OCI-LY3 (cell line): ENCODE measurements at regions not wholly inside any gene's neighbourhood (a gene's known extent, or its start where the extent isn't known, plus 50 kb on each side); places are given as distances from the start of the nearest gene placed in this dataset.

Experiments
- H2AFZ ChIP-seq: fragments of 200-600, 300-600 bp; shearing (Covaris generic); 2 replicates; pipeline ENCODE4 v1.6.0; 2014; ENCODE audit warnings: antibody characterized with exemption, low read depth, low read length
- H3K27ac ChIP-seq: fragments of 200-600, 300-600 bp; sonication (generic); 2 replicates; pipeline ENCODE4 v1.5.1; 2014; ENCODE audit warnings: mild to moderate bottlenecking, low read length, moderate library complexity, mixed read lengths
- H3K27me3 ChIP-seq: fragments of 200-600, 300-600 bp; sonication (generic); 2 replicates; pipeline ENCODE4 v1.6.1; 2014; ENCODE audit warnings: low read depth, low read length, mixed read lengths
- H3K36me3 ChIP-seq: fragments of 200-600, 300-600 bp; sonication (generic); replicated peaks from 2 replicates; pipeline ENCODE3; 2014; ENCODE audit warnings: low read depth, low read length, mixed read lengths
- H3K4me1 ChIP-seq: fragments of 300-600, 200-600 bp; sonication (generic); 2 replicates; pipeline ENCODE4 v1.6.1; 2014; ENCODE audit warnings: low read length, mixed read lengths
- H3K4me2 ChIP-seq: fragments of 200-600, 300-600 bp; sonication (generic); 2 replicates; pipeline ENCODE4 v1.6.1; 2014; ENCODE audit warnings: low read length, mixed read lengths
- H3K4me3 ChIP-seq: fragments of 300-600, 200-600 bp; sonication (generic); 2 replicates; pipeline ENCODE4 v1.5.1; 2014; ENCODE audit warnings: antibody characterized with exemption, mild to moderate bottlenecking, low read length, moderate library complexity
- H3K79me2 ChIP-seq: fragments of 300-600, 200-600 bp; shearing (Covaris generic); 2 replicates; pipeline ENCODE4 v1.6.1; 2014; ENCODE audit warnings: mild to moderate bottlenecking, low read length, mixed read lengths
- H3K9ac ChIP-seq: fragments of 300-600, 200-600 bp; shearing (Covaris generic); 2 replicates; pipeline ENCODE4 v1.6.0; 2014; ENCODE audit warnings: mild to moderate bottlenecking, low read length, moderate library complexity
- H3K9me3 ChIP-seq: fragments of 200-600, 300-600 bp; shearing (Covaris generic); 2 replicates; pipeline ENCODE4 v1.6.1; 2014; ENCODE audit warnings: low read length, mixed read lengths; ENCODE audit not compliant: insufficient read depth
- H4K20me1 ChIP-seq: fragments of 200-600, 300-600 bp; sonication (generic); 2 replicates; pipeline ENCODE4 v1.6.1; 2016; ENCODE audit warnings: low read length, mixed read lengths; ENCODE audit not compliant: insufficient read depth
- EZH2phosphoT487 ChIP-seq: fragments of 200-600 bp; shearing (Covaris generic); IDR thresholded peaks from 2 replicates; pipeline ENCODE4 v1.6.1; 2018; ENCODE audit warnings: antibody characterized with exemption, mixed run types, low read depth
- TF ChIP-seq, protein P1 (sequence below): fragments of 200-600, 300-600 bp; sonication (generic); IDR thresholded peaks from 2 replicates; pipeline ENCODE4 v1.5.1; 2014; ENCODE audit warnings: antibody characterized with exemption, low read length, low read depth

DNA sequence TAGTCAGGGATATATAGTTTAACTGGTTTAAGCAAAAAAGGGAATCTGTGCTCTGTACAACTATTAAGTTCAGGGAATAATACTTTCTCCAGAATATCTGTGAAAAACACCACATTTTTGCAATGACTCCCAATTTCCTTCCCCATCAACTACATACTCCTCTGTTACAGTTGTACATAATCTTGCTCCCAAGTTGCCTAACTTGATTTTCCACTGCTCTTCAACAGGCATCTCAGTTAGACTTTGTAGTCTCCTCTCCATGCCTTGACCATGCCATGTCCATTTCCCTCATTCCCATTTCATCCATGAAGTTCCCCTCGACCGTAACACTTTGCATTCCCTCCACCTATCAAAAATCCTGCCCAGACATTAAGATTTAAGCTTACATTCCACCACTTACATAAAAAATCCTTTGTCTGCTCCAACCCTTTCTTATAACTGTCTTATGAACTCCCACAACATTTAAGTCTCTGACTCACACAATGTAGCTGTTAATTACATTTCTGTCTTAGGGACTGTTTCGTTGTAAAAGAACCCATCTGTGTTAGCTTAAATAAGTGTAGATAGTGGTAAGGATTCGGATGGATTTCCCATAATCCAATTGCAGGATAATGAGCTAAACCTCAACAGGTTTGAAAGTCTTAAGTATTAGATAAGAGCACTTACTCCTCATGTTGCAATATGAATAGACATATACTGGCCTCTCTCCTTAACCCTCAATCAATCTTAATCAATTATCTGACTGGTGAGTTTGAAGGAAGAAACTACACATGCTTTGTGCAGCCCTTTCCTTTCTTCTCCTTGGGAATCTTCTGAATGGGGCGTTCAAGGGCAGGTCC, 156.5 kb downstream of the PAWR start:
- Histone ChIP-seq H2AFZ (no peak overlapping the region), H3K9ac (no peak overlapping the region), H3K4me1 (peaks cover 33% of the 10 kb centered on the region), H3K4me2 (no peak overlapping the region), H3K27ac (no peak overlapping the region), H4K20me1 (0 out of 2 replicates have a peak, but pooled peaks cover 5% of the 10 kb centered on the region), H3K9me3 (no peaks in the 10 kb centered on the region), H3K79me2 (no peaks in the 10 kb centered on the region), H3K27me3 (peaks cover 9% of the 10 kb centered on the region; the same call in 1 of the 2 replicates), H3K36me3 (peaks cover 4% of the 10 kb centered on the region), H3K4me3 (no peak overlapping the region)
- TF ChIP-seq, protein P1, sequence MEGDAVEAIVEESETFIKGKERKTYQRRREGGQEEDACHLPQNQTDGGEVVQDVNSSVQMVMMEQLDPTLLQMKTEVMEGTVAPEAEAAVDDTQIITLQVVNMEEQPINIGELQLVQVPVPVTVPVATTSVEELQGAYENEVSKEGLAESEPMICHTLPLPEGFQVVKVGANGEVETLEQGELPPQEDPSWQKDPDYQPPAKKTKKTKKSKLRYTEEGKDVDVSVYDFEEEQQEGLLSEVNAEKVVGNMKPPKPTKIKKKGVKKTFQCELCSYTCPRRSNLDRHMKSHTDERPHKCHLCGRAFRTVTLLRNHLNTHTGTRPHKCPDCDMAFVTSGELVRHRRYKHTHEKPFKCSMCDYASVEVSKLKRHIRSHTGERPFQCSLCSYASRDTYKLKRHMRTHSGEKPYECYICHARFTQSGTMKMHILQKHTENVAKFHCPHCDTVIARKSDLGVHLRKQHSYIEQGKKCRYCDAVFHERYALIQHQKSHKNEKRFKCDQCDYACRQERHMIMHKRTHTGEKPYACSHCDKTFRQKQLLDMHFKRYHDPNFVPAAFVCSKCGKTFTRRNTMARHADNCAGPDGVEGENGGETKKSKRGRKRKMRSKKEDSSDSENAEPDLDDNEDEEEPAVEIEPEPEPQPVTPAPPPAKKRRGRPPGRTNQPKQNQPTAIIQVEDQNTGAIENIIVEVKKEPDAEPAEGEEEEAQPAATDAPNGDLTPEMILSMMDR, result no peak
- no peak for TF ChIP-seq EZH2phosphoT487

DNA sequence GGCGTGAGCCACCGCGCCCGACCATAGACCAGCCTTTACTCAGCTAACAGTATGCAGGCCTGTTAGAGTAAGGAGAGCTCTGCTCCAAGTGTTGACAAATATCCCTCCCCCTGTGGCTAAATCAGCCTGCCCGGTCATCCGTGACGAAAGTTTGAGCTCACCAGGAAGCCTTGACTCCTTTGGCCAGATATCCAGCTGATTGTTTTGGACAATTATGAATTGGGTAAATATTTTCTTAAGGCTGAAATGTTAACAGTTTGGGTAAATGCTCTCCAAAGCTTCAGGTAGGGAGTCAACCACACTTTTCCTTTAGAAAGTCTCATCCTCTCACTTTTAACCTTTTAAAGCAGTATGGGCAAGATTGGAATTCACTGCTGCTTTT, 157.9 kb downstream of the PAWR start:
- Histone ChIP-seq H3K27ac (no peak overlapping the region), H3K79me2 (no peaks in the 10 kb centered on the region), H3K9ac (no peak overlapping the region), H3K27me3 (peaks cover 9% of the 10 kb centered on the region; the same call in 1 of the 2 replicates), H3K36me3 (peaks cover 4% of the 10 kb centered on the region), H2AFZ (no peak overlapping the region), H3K4me1 (peaks cover 33% of the 10 kb centered on the region), H3K9me3 (no peaks in the 10 kb centered on the region), H4K20me1 (0 out of 2 replicates have a peak, but pooled peaks cover 5% of the 10 kb centered on the region), H3K4me2 (no peak overlapping the region), H3K4me3 (no peak overlapping the region)
- TF ChIP-seq EZH2phosphoT487, result no peak
- TF ChIP-seq, protein P1, result no peak

DNA sequence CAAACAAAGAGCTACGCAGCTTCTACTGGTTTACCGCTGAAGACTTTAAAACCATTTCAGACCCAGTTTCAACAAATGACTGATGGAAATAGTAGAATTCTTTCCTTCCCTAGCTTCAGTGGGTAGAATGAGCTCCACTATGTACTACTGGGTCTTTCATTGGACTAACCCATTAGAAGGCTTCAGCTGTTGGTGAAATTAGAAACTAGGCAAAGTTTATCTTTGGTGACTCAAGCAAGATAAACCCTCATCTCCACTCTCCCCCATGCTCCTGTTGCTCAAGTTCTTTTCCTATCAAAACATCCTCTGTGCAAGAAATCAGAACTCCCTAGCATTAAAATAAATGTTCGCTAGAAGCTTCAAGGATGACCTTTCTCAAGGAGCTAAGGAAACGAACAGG, 159.2 kb downstream of the PAWR start:
- Histone ChIP-seq H3K9ac (no peak overlapping the region), H3K27me3 (peaks cover 9% of the 10 kb centered on the region; the same call in 1 of the 2 replicates), H3K27ac (no peak overlapping the region), H3K4me2 (peak overlapping the region; percentile 74), H3K4me1 (peaks cover 33% of the 10 kb centered on the region), H2AFZ (no peak overlapping the region), H3K36me3 (peaks cover 4% of the 10 kb centered on the region), H3K4me3 (peak overlapping the region; percentile 52), H4K20me1 (0 out of 2 replicates have a peak, but pooled peaks cover 5% of the 10 kb centered on the region), H3K79me2 (no peaks in the 10 kb centered on the region), H3K9me3 (no peaks in the 10 kb centered on the region)
- TF ChIP-seq, protein P1, result no peak
- no peak for TF ChIP-seq EZH2phosphoT487

DNA sequence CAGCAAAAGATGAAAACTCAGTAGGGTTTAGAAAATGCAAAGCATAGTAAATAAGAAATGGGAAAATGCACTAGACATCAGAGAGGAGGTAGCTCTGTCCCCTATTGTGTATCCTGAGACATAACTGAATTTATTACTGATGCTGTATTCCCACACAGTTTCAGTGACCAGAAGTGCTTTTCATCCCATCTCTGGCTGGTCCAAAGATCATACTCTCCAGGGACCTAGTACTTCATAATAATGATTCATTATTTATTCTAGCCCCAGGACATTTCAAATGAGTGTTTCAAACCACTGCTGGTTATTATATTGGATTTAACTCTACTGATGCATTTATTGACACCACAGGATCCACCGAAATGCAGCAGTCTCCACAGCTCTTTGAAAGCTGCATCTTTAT, 163.3 kb downstream of the PAWR start:
- H3K79me2 ChIP-seq, result no peaks in the 10 kb centered on the region
- no peaks in the 10 kb centered on the region for H3K36me3 ChIP-seq
- no peak overlapping the region for H3K27ac ChIP-seq
- 0 out of 2 replicates have a peak, but pooled peaks cover 5% of the 10 kb centered on the region for H4K20me1 ChIP-seq
- no peak overlapping the region for H3K4me3 ChIP-seq
- H3K9me3 ChIP-seq, result no peaks in the 10 kb centered on the region
- TF ChIP-seq, protein P1, result no peak
- TF ChIP-seq EZH2phosphoT487, result no peak
- no peak overlapping the region for H2AFZ ChIP-seq
- H3K4me2 ChIP-seq, result no peak overlapping the region
- no peak overlapping the region for H3K9ac ChIP-seq
- no peaks in the 10 kb centered on the region for H3K27me3 ChIP-seq
- peaks cover 24% of the 10 kb centered on the region for H3K4me1 ChIP-seq
